Posterior cingulate gyrus (tissue), 11 donors: ENCODE measurements at regions not wholly inside any gene's neighbourhood (a gene's known extent, or its start where the extent isn't known, plus 50 kb on each side); places are given as distances from the start of the nearest gene placed in this dataset.
"Not testable (repeated sequence)": the region's sequence is repeated elsewhere in the genome, so short reads cannot be mapped to it uniquely, and the experiment has no call there.

ENCODE experiments used
- DNase-seq, 10 donors: peaks; one replicate each; pipeline versions ENCODE4 v3.0.0 to v3.0.0-alpha.2; 2020 to 2021; ENCODE audit warnings: mixed read lengths in 3 of 10
- intact Hi-C: fragments of 100-400 bp; cut with DNase I; formaldehyde crosslinking; loops from one replicate; pipeline ENCODE4 v1.15.1; 2023

GRCh38 chr9:7490317-7491108 is 309.1 kb downstream of the DMAC1 start:
- intact Hi-C loops: no loop called here

GRCh38 chr9:7489036-7489435 is 310.5 kb downstream of the DMAC1 start:
- intact Hi-C loops: no loop called here
- DNase-seq: peak in 1 of 10 donors; percentile 69

More at GRCh38 chr9:7490317-7491108, 309.1 kb downstream of the DMAC1 start:
- no peak for DNase-seq

- intact Hi-C loops, DNase-seq: not testable (repeated sequence)
Measured at GRCh38 chr9:7484014-7484413, 315.6 kb downstream of the DMAC1 start.

GRCh38 chr9:7481570-7481969 is 318.0 kb downstream of the DMAC1 start:
- intact Hi-C loops: no loop called here
- DNase-seq: no peak

GRCh38 chr9:7479300-7479699 is 320.3 kb downstream of the DMAC1 start:
- intact Hi-C loops: no loop called here
- no peak for DNase-seq

- DNase-seq: no peak
- intact Hi-C loops: no loop called here
Measured at GRCh38 chr9:7478646-7479045, 320.9 kb downstream of the DMAC1 start.

GRCh38 chr9:7467186-7467585 is 332.4 kb downstream of the DMAC1 start:
- DNase-seq: no peak
- intact Hi-C loops: no loop called here

GRCh38 chr9:7461791-7462190 is 337.8 kb downstream of the DMAC1 start:
- intact Hi-C loops: no loop called here
- no peak for DNase-seq

- DNase-seq: no peak
- intact Hi-C loops: no loop called here
Measured at GRCh38 chr9:7456793-7457530, 342.6 kb downstream of the DMAC1 start.

GRCh38 chr9:7456377-7456776 is 343.2 kb downstream of the DMAC1 start:
- intact Hi-C loops: no loop called here
- no peak for DNase-seq

- intact Hi-C loops: no loop called here
- DNase-seq: peak in 1 of 10 donors; percentile 12
Measured at GRCh38 chr9:7454624-7455023, 345.0 kb downstream of the DMAC1 start.

GRCh38 chr9:7452378-7452777 is 347.2 kb downstream of the DMAC1 start:
- DNase-seq: no peak
- intact Hi-C loops: no loop called here

GRCh38 chr9:7451062-7451461 is 348.5 kb downstream of the DMAC1 start:
- intact Hi-C loops: no loop called here
- no peak for DNase-seq

- DNase-seq: no peak
- intact Hi-C loops: no loop called here
Measured at GRCh38 chr9:7443541-7443940, 356.0 kb downstream of the DMAC1 start.

GRCh38 chr9:7439355-7439995 is 360.1 kb downstream of the DMAC1 start:
- intact Hi-C loops: no loop called here
- peak in 1 of 10 donors; percentile 4 for DNase-seq

GRCh38 chr9:7436754-7437153 is 362.8 kb downstream of the DMAC1 start:
- no peak for DNase-seq
- intact Hi-C loops: no loop called here

GRCh38 chr9:7433508-7434292 is 365.9 kb downstream of the DMAC1 start:
- intact Hi-C loops: no loop called here
- DNase-seq: peak in 1 of 10 donors; percentile 39

- DNase-seq: no peak
- intact Hi-C loops: no loop called here
Measured at GRCh38 chr9:7432989-7433388, 366.6 kb downstream of the DMAC1 start.

GRCh38 chr9:7417397-7417796 is 382.2 kb downstream of the DMAC1 start:
- intact Hi-C loops, DNase-seq: not testable (repeated sequence)

GRCh38 chr9:7415836-7416235 is 383.7 kb downstream of the DMAC1 start:
- intact Hi-C loops: no loop called here
- DNase-seq: no peak

GRCh38 chr9:7408845-7409244 is 390.7 kb downstream of the DMAC1 start:
- intact Hi-C loops: no loop called here
- no peak for DNase-seq
